ENCODE measurements at regions not wholly inside any gene's neighbourhood (a gene's known extent, or its start where the extent isn't known, plus 50 kb on each side); places are given as distances from the start of the nearest gene placed in this dataset.

DNA sequence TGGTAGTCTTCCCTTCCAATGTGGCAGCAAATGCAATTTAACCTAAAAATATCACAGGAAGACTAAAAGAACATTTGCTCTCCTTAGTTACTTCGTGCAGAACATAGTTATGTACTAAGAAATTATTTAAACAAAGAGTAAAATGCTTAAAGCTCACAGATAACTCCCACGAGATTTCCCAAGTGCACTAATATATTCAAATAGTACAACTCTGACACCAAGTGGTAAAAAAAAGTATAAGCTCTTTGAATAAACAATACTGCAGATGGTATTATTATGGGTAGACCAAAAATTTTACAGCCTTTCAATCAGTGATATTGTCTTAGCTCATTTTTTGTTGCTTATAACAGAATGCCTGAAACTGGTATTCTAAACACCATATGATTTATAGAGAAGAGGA lies 52.8 kb upstream of the FILIP1 start:
- TF ChIP-seq, protein P1, sequence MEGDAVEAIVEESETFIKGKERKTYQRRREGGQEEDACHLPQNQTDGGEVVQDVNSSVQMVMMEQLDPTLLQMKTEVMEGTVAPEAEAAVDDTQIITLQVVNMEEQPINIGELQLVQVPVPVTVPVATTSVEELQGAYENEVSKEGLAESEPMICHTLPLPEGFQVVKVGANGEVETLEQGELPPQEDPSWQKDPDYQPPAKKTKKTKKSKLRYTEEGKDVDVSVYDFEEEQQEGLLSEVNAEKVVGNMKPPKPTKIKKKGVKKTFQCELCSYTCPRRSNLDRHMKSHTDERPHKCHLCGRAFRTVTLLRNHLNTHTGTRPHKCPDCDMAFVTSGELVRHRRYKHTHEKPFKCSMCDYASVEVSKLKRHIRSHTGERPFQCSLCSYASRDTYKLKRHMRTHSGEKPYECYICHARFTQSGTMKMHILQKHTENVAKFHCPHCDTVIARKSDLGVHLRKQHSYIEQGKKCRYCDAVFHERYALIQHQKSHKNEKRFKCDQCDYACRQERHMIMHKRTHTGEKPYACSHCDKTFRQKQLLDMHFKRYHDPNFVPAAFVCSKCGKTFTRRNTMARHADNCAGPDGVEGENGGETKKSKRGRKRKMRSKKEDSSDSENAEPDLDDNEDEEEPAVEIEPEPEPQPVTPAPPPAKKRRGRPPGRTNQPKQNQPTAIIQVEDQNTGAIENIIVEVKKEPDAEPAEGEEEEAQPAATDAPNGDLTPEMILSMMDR (conservative IDR thresholded peaks at IDR 0.05; ENCODE audit: low read depth, low read length): peak; percentile 38
- H3K4me3 ChIP-seq (ENCODE audit: low read depth, low read length): no peak overlapping the region
- DNase-seq (ENCODE audit: low read depth): no peak

DNA sequence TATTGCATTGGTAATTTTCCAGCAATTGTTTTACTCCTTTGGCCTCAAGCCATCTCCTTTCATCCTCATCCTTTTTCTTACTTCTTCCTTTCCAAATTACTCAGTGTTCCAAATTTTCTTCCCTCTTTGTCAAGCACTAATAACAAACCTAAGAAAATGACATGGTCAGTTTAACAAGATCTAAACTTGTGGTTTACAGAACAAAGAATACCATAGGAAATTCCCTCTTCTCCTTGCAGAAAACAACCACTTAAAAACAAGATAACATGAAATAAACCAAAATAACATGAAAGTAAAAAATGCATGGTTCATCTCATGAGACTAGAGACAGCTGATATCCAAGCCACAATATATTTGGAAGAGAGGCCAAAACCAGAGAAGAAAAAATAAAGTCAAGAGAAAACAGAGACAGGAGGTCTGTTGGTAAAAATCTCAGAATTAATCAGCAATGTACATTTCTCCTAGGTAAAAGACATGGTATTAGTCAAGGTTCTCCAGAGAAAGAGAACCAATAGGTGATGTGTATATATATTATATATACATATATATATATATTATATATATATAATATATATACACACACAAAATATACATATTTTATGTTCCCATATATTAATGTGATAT lies 51.0 kb upstream of the SENP6 start:
- no peak overlapping the region for H3K4me3 ChIP-seq (ENCODE audit: low read depth, low read length)
- TF ChIP-seq, protein P1 (conservative IDR thresholded peaks at IDR 0.05; ENCODE audit: low read depth, low read length): no peak
- no peak for DNase-seq (ENCODE audit: low read depth)

DNA sequence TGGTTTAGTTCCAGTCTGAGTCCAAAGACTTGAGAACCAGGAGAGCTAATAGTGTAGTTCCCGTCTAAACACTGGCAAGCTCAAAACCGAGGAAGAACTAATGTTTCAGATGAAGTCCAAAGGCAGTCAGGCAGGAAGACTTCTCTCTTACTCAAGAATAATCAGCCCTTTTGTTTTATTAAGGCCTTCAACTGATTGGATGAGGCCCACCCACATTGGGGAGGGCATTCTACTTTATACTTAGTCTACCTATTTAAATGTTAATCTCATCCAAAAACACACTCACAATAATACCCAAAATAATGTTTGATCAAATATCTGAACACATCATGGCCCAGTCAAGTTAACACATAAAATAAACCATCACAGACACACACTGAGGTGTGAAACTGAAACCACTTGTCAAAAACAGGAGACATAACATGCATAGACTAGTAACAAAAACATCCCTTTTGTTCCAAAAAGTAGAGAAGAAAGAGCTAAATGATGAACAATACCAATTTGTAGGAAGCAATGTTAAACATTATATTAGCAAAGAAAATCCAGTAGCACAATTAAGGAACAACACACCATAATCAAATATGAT lies 50.2 kb upstream of the SENP6 start:
- no peak for DNase-seq (ENCODE audit: low read depth)
- H3K4me3 ChIP-seq (ENCODE audit: low read depth, low read length): no peak overlapping the region
- TF ChIP-seq, protein P1 (conservative IDR thresholded peaks at IDR 0.05; ENCODE audit: low read depth, low read length): no peak
